ENCODE measurements at regions not wholly inside any gene's neighbourhood (a gene's known extent, or its start where the extent isn't known, plus 50 kb on each side); places are given as distances from the start of the nearest gene placed in this dataset.
"Not testable (repeated sequence)": the region's sequence is repeated elsewhere in the genome, so short reads cannot be mapped to it uniquely, and the experiment has no call there.

DNA sequence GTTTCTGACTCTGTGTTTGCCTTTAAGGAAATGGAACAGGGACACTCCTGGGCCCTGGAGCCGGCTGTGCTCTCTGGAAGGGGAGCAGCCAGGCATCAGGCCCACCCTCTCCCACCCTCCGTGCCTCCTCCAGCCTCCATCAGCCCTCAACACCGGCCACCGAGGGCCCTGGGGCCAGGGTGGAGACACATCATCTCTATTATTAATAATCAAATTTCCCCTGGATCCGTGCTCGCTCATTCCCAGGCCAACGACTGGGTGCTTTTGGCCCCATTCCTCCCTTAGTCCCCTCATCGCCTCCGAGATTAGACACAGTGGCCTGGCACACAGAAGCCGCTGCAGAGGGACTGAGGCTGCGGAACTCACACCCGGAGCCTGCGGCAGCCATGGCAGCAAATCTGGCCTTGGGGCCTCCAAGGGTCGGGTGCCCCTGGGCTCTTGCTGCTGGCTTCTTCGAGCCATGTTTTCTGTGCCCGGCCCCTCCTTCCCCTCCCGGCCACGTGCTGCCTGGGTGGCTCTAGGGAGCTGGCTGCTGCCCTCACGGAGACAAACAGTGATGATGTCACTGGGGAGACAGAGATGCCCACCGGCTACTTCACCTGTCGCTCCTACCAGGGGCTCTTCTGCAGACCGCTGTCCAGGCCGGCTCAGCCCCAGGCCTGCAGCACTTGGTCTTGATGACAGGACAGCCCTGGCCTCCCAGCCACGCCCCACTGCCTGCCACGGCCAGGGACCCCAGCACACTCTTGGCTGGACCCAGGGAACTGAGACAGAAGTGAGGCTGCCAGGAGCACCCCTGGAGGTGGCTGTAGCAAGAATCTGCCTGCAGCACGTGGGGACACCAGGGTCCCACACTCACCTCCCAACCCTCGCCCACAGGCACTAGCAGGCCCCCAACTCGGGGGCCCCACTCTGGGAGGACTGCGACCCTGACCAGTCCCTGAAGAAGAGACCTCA is 76.6 kb upstream of the PPP1R26 start:
- TF ChIP-seq, protein P1, sequence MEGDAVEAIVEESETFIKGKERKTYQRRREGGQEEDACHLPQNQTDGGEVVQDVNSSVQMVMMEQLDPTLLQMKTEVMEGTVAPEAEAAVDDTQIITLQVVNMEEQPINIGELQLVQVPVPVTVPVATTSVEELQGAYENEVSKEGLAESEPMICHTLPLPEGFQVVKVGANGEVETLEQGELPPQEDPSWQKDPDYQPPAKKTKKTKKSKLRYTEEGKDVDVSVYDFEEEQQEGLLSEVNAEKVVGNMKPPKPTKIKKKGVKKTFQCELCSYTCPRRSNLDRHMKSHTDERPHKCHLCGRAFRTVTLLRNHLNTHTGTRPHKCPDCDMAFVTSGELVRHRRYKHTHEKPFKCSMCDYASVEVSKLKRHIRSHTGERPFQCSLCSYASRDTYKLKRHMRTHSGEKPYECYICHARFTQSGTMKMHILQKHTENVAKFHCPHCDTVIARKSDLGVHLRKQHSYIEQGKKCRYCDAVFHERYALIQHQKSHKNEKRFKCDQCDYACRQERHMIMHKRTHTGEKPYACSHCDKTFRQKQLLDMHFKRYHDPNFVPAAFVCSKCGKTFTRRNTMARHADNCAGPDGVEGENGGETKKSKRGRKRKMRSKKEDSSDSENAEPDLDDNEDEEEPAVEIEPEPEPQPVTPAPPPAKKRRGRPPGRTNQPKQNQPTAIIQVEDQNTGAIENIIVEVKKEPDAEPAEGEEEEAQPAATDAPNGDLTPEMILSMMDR (IDR thresholded peaks at IDR 0.05; ENCODE audit: borderline replicate concordance, control extremely low read depth, extremely low read depth, insufficient read depth, missing control alignments), result no peak
- DNase-seq (ENCODE audit: low spot score), result no peak
- in situ Hi-C loops (cut with MboI; ENCODE audit: low sequenced_read_pairs, unreplicated experiment), result loop anchor here (25.0 kb wide), 1 partner anchor 316 kb away; the partner anchor contains the start of gene OLFM1

DNA sequence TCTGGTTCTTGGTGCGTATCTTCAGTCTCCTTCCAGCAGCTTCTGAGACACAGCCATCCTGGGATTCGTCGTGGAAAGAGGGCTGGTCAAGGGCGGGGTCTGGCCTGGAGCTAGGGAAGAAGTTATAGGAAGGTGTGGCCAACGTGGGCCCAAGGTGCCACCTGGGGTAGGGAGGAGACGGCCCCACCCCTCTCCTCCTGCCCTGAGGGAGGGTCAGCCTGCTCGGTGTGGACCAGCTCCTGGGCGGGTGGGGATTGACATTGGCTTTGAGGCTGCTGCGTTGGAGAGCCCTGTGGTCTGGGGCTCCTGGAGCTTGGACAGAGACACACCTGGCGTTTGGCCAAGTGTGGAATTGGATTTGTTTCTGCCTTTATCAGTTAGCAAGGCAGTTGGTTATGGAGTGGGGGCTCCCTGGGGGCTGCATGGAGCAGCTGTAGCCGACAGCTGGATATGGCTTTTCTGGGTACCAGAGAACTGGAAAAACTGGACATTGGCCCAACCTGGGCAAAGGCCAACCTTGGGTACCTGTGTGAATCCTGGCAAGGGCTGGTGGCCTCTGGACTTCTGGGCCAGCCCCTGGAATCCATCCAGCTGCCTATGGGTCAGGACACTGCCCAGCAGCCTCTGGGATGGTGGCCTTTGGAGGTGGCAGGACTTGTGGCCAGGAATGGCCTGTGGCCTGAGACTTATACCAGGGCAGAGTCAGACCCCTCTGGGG is 75.7 kb upstream of the PPP1R26 start:
- no peak for DNase-seq (ENCODE audit: low spot score)
- in situ Hi-C loops (cut with MboI; ENCODE audit: low sequenced_read_pairs, unreplicated experiment), result loop anchor here (25.0 kb wide), 1 partner anchor 317 kb away; the partner anchor contains the start of gene OLFM1
- TF ChIP-seq, protein P1 (IDR thresholded peaks at IDR 0.05; ENCODE audit: borderline replicate concordance, control extremely low read depth, extremely low read depth, insufficient read depth, missing control alignments), result no peak

DNA sequence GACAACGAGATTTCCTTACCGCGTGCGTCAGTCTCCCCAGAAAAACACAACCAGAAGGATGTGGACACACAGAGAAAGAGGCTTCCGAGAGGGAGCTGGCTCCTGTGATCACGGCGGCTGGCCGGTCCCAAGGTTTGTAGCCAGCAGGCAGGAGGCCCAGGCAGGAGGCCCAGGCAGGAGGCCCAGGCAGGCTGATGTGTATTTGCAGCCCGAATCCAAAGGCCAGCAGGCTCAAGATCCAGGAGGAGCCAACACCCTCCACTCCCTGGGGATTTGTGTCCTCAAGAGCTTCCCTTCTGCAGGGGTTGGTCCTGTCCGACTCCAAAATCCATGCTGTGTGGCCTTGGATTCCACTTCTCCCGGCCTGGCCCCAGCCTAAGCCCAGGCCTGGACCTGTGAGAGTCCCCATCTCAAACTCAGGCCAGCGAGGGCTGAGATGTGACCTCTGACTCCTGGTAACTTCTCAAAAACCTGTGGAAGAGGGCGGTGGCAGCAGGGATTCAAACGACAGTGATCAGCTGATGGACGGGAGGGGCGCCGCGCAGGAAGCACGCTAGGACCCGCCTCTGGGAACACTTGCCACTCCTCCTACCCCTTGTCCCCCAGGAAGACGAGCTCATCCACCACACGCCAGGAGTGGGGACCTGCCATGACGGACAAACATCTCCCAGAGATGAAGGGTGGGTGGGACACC is 75.0 kb upstream of the PPP1R26 start:
- in situ Hi-C loops (cut with MboI; ENCODE audit: low sequenced_read_pairs, unreplicated experiment), result loop anchor here (25.0 kb wide), 1 partner anchor 317 kb away; the partner anchor contains the start of gene OLFM1
- TF ChIP-seq, protein P1 (IDR thresholded peaks at IDR 0.05; ENCODE audit: borderline replicate concordance, control extremely low read depth, extremely low read depth, insufficient read depth, missing control alignments), result no peak
- DNase-seq (ENCODE audit: low spot score), result no peak

DNA sequence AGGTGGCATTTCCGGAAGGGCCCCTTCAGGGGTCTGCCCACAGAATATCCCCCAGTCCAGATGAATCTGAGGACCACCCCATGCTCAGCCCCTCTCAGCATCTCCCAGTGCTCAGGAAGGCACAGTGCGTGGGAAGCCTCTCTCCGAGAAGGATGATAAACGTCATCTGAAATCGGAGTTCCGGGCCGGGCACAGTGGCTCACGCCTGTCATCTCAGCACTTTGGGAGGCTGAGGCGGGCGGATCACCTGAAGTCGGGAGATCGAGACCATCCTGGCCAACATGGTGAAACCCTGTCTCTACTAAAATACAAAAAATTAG is 74.5 kb upstream of the PPP1R26 start:
- not testable (repeated sequence) for DNase-seq (ENCODE audit: low spot score)
- in situ Hi-C loops (cut with MboI; ENCODE audit: low sequenced_read_pairs, unreplicated experiment), result loop anchor here (25.0 kb wide), 1 partner anchor 318 kb away; the partner anchor contains the start of gene OLFM1

DNA sequence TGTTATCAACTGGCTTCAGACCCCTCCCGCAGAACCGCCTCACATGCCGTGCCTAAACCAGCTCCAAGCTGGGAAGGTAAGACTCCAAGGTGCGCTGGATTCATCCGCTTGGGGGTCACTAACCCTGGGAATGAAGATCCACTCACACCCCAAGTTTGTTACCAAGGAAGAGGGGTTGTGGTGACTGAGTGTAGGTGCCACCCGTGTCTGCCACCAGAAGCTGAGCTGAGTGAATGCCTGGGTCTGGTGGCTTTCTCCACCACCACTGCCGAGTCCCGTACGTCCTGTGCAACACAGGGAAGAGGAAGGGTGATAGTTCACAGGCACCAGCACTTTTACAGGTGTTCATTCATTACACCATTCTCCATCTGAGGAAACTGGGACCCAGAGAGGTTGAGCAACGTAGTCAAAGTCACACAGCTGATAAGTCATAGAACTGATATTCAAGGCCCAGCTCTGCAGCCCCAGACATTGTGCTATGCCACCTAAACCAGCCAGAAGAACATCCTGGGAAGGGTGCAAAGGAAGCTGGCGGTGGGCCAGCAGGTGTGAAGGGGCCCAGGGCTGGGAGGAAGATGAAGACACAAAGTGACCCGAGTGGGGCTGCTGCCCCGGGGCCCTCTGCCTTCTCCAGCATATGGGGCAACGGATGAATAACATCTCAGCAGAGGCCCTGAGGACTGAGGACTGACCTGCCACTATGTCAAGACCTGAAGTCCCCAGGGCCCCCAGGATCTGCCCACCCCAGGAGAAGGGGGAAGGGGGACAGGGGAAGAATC is 70.9 kb upstream of the PPP1R26 start:
- in situ Hi-C loops (cut with MboI; ENCODE audit: low sequenced_read_pairs, unreplicated experiment), result loop anchor here (25.0 kb wide), 1 partner anchor 321 kb away; the partner anchor contains the start of gene OLFM1
- no peak for DNase-seq (ENCODE audit: low spot score)
- TF ChIP-seq, protein P1 (IDR thresholded peaks at IDR 0.05; ENCODE audit: borderline replicate concordance, control extremely low read depth, extremely low read depth, insufficient read depth, missing control alignments), result no peak

DNA sequence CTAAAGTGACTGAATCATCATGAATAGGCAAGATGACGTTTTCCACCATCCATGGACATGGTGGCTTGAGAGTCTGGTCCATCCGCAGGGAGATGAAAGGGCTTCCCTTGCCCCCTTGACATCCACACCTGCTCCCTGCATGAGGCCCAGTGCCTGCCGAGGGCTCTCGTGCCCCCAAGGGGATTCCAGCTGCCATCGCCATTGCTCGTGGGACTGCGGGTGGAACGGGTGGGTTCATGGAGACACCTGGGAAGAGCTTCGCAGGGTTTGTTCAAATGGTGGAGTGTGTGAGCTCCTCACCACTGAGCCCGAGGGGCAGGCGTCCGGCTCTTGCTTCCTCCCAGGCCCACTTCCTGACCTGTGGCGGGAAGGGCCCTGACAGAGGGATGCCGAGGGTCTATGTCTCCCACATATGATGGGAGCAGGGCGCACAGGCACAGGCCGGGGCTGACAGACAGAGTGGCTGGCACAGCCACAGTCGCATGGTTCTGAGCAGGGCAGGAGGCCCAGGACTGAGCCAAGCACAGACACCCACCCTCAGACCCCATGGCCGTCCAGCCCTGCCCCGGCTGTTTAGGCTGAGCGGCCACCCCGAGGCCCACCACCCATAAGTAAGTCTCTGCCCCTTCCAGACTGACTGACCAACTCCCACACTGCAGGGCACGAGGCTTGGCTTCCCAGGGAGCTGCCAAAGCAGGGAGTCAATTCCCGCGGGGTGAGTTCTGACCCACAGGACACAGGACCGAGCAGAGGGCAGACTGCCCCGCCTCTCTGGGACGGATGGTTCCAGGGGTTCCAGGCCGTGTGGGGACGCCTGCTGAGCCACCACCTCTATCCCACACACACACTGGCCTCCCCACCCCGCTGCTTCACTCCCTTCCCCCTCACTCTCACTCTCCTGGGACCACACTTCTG is 70.0 kb upstream of the PPP1R26 start:
- no peak for DNase-seq (ENCODE audit: low spot score)
- in situ Hi-C loops (cut with MboI; ENCODE audit: low sequenced_read_pairs, unreplicated experiment), result loop anchor here (25.0 kb wide), 1 partner anchor 322 kb away; the partner anchor contains the start of gene OLFM1
- TF ChIP-seq, protein P1 (IDR thresholded peaks at IDR 0.05; ENCODE audit: borderline replicate concordance, control extremely low read depth, extremely low read depth, insufficient read depth, missing control alignments), result no peak

Data from GM13976 (cell line).